ENCODE measurements at regions not wholly inside any gene's neighbourhood (a gene's known extent, or its start where the extent isn't known, plus 50 kb on each side); places are given as distances from the start of the nearest gene placed in this dataset.

GRCh38 chrX:140848800-140849199 is 139.2 kb downstream of the LINC00632 start:
- DNase-seq = no peak

DNA sequence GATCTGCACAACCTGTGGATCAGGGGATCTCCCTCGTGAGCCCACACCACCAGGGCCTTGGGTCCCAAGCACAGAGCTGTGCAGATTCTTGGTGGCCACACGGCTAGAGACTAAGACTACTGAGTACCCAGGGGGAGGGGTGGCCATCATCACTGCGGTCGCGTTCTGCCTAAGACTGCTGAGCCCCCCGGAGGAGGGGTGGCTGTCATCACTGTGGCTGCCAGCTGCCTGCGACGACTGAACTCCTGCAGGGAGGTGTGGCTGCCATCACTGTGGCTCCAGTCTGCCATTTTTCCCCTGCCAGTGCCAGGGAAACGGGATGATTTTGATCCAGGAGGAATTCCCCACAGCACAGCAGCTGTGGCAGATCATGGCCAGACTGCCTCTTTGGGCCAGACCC is 141.7 kb upstream of the SPANXB1 start:
- no peak for DNase-seq

DNA sequence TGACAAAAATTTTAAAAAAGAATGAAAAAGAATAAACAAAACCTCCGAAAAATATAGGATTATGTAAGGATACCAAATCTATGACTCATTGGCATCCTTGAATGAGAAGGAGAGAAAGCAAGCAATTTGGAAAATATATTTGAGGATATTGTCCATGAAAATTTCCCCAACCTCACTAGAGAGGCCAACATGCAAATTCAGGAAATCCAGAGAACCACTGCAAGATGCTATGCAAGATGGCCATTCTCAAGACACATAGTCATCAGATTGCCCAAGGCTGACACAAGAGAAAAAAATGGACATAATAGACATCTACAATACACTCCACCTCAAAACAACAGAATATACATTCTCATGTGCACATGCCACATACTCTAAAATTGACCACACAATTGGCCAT is 135.9 kb upstream of the SPANXB1 start:
- DNase-seq = no peak

DNA sequence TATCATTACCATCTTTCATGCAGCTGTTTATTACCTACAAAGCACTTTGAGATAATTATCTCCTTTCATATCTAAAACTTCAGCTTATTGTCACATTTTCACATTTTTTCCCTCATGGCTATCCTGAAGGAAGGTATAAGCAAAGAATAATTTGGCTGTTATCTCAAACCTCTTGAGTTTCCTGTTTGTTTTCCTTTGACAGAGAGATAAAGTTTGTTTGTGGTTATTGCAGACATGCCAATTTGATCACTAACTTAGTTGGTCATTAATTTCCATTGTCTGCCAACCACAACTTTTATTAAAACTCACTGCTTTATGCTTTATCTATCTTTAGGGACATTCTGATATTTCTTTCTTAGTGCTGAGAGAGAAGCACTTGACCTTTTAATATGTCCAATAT is 89.8 kb upstream of the SPANXB1 start:
- no peak for DNase-seq

GRCh38 chrX:140913802-140914501 is 88.4 kb upstream of the SPANXB1 start:
- no peak for DNase-seq

GRCh38 chrX:140916872-140917271 is 85.5 kb upstream of the SPANXB1 start:
- DNase-seq = no peak

DNA sequence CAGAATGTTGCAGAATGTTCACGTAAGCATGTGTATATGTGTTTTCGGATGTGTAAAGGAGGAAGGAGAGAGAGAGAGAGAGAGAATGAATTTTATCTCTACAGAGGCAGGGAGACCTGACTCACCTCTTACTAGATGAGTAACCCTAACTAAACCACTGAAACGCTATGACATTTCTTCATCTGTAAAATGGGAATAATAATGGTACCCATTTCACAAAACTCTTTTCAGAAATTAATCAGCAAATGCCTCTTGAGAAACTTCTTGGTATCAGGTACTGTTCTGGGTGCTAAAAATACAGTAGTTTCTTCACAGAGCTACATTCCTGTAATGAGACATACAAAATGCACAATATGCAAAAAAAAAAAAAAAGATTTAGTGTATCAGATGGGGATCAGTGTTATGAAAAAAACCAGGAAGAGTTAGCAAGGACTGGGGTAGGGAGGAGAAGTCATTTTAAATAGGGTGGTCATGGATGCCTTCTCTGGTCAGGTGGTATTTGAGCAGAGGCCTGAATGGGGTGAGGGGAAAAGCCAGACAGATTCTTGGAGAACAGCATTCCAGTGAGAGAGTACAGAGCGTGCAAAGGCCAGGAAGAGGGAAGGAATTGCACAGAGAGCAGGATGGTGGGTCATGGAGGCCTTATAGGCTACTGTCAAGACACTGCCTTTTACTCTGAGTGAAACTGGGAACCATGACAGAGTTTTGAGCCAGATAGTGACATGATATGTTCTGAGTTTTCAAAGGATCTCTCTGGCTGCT is 84.9 kb upstream of the SPANXB1 start:
- DNase-seq = no peak

- peak; percentile 74 for DNase-seq
Measured at GRCh38 chrX:140918398-140919038, 83.9 kb upstream of the SPANXB1 start.

GRCh38 chrX:140920416-140920815 is 82.0 kb upstream of the SPANXB1 start:
- DNase-seq = no peak

GRCh38 chrX:140923118-140923517 is 79.3 kb upstream of the SPANXB1 start:
- DNase-seq = no peak

DNA sequence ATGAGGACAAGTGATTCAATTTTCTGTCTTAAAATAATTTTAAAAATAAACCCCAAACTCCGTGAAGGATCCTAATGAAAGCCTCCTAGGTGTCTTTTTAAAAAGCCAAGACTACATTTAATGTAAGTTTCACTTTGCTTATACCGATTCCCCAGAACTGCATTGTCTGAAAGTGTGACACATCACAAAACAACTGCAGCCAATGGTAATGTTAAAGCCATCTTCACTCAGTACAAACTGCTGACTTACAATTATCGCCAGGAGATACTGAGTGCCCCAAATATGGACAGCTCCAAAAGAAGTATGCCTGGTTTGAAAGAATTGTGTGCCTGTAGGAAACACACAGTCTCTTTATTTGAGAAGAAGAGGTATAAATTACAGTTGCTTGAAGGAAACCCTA is 73.7 kb upstream of the SPANXB1 start:
- no peak for DNase-seq

- no peak for DNase-seq
Measured at GRCh38 chrX:140933016-140933415, 69.4 kb upstream of the SPANXB1 start.

- DNase-seq = no peak
Measured at GRCh38 chrX:140933874-140934655, 68.3 kb upstream of the SPANXB1 start.

DNA sequence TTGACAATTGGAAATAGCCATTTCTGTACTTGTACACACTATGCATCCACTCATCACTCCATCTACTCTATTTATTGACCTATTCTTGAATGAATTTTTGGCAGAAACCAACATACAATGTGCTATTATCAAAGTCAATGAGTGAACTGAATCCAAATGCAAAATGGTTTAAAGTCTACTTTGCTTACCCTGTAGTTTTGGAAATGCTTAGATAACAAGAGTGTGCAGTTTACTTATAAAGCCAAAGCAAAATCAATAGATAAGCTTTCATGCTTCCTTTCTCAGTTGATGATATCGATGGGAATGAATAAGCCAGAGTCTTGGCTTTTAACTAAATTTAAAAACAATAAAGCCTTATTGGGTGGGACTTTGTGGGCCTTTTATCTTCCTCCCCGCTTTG is 58.9 kb upstream of the SPANXB1 start:
- no peak for DNase-seq

GRCh38 chrX:140944710-140945109 is 57.7 kb upstream of the SPANXB1 start:
- no peak for DNase-seq

GRCh38 chrX:140948827-140949226 is 53.6 kb upstream of the SPANXB1 start:
- DNase-seq = no peak

DNA sequence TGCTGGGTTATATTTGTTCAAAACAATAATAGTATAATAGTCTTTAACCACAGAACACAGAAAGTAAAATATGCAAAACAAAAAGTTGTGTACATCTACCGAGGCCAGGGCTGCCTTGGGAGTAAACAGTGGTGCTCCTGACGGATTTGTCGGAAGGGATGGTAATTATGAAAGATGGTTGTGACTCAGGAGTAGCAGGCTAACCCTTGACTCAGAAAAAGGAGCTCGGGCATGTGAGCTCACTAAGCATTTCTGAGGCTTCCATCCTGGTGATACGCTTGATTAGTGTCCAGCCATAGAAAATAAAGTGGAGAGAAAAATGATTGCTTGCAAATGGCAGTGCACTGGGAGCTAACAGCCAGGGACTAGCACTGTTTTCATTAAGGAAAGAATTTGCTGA is 53.2 kb upstream of the SPANXB1 start:
- no peak for DNase-seq

All from retina (tissue), 1 donor.